Ishikawa (cell line): ENCODE measurements at regions not wholly inside any gene's neighbourhood (a gene's known extent, or its start where the extent isn't known, plus 50 kb on each side); places are given as distances from the start of the nearest gene placed in this dataset.

ENCODE experiments used
- CEBPB ChIP-seq: IDR thresholded peaks from 2 replicates; pipeline ENCODE4 v1.6.1; 2012
- CREB1 ChIP-seq: IDR thresholded peaks from 2 replicates; pipeline ENCODE4 v1.6.1; 2012; ENCODE audit warnings: low read depth
- EGR1 ChIP-seq: IDR thresholded peaks from 2 replicates; pipeline ENCODE4 v1.6.1; 2012
- MAX ChIP-seq: IDR thresholded peaks from 2 replicates; pipeline ENCODE4 v1.6.1; 2012
- REST ChIP-seq: IDR thresholded peaks from 2 replicates; pipeline ENCODE4 v1.6.1; 2012; ENCODE audit warnings: low read depth, mild to moderate bottlenecking
- TAF1 ChIP-seq: IDR thresholded peaks from 2 replicates; pipeline ENCODE4 v1.6.1; 2012; ENCODE audit warnings: low read depth, mild to moderate bottlenecking

- TF ChIP-seq CREB1 (no peak), EGR1 (no peak), CEBPB (no peak), REST (no peak), TAF1 (no peak), MAX (no peak)
These were observed 170.0 kb upstream of the DAPK1 start for GRCh38 chr9:87327575-87328125.
